Common myeloid progenitor, CD34-positive (primary cell): ENCODE measurements at regions not wholly inside any gene's neighbourhood (a gene's known extent, or its start where the extent isn't known, plus 50 kb on each side); places are given as distances from the start of the nearest gene placed in this dataset.

Source experiments
- CTCF ChIA-PET: fragments of 350-600 bp; sonication (Branson Sonifier 250); formaldehyde crosslinking; loops from one replicate; lab custom pipeline; 2021; ENCODE audit warnings: antibody characterized with exemption; lab: Charles Lee
- POLR2A ChIA-PET: fragments of 350-600 bp; sonication (Branson Sonifier 250); formaldehyde crosslinking; loops from one replicate; lab custom pipeline; 2021; ENCODE audit warnings: antibody characterized with exemption; lab: Charles Lee
- DNase-seq, 3 donors: peaks; one replicate each; pipeline versions ENCODE4 v3.0.0 to v3.0.0-alpha.2; 2013
- H3K27ac ChIP-seq, 2 experiments: 1 replicate in 1 of 2; 2 replicates in 1 of 2; pipeline ENCODE4 v1.7.0; 2013; ENCODE audit warnings: inconsistent platforms in 2 of 2, low read length in 2 of 2, mild to moderate bottlenecking in 2 of 2, low read depth in 1 of 2, moderate library complexity in 1 of 2; ENCODE audit not compliant: severe bottlenecking in 2 of 2, insufficient read depth in 1 of 2, poor library complexity in 1 of 2
- H3K27me3 ChIP-seq, 5 experiments: replicated peaks in 2 of 5; 1 replicate in 3 of 5; 2 replicates in 2 of 5; pipeline versions ENCODE4 v1.6.1 to v1.7.0; 2013; ENCODE audit warnings: low read length in 4 of 5, mild to moderate bottlenecking in 2 of 5, moderate library complexity in 2 of 5, inconsistent platforms in 1 of 5; ENCODE audit not compliant: insufficient read depth in 5 of 5, control insufficient read depth in 4 of 5
- H3K36me3 ChIP-seq, 4 experiments: 1 replicate in 2 of 4; 2 replicates in 2 of 4; pipeline versions ENCODE4 v1.6.1 to v1.7.0; 2013; ENCODE audit warnings: low read length in 3 of 4, control low read depth in 1 of 4, mild to moderate bottlenecking in 1 of 4; ENCODE audit not compliant: control insufficient read depth in 4 of 4, insufficient read depth in 4 of 4
- H3K4me1 ChIP-seq, 4 experiments: 1 replicate in 3 of 4; 2 replicates in 1 of 4; pipeline versions ENCODE4 v1.6.1 to v1.7.1; 2013; ENCODE audit warnings: low read length in 3 of 4, mild to moderate bottlenecking in 3 of 4, control low read depth in 1 of 4, inconsistent platforms in 1 of 4, moderate library complexity in 1 of 4; ENCODE audit not compliant: control insufficient read depth in 4 of 4, insufficient read depth in 4 of 4; ENCODE audit errors: control extremely low read depth in 1 of 4
- H3K4me3 ChIP-seq, 7 experiments: 1 replicate in 4 of 7; 2 replicates in 3 of 7; pipeline versions ENCODE4 v1.5.1 to v1.7.0; 2013; ENCODE audit warnings: mild to moderate bottlenecking in 7 of 7, low read length in 6 of 7, moderate library complexity in 6 of 7, inconsistent platforms in 2 of 7, low read depth in 2 of 7, control low read depth in 1 of 7; ENCODE audit not compliant: insufficient read depth in 4 of 7, control insufficient read depth in 1 of 7; ENCODE audit errors: extremely low read depth in 1 of 7
- H3K9me3 ChIP-seq, 5 experiments: 1 replicate in 4 of 5; 2 replicates in 1 of 5; pipeline versions ENCODE4 v1.6.1 to v1.7.1; 2013; ENCODE audit warnings: low read length in 4 of 5, mild to moderate bottlenecking in 2 of 5, inconsistent platforms in 1 of 5, low read depth in 1 of 5, moderate library complexity in 1 of 5; ENCODE audit not compliant: control insufficient read depth in 4 of 5, insufficient read depth in 2 of 5; ENCODE audit errors: control extremely low read depth in 1 of 5
- WGBS: methylation state at CpG from one replicate; pipeline ENCODE4 v1.1.5; 2013; ENCODE audit not compliant: insufficient coverage; 5-methylcytosine and 5-hydroxymethylcytosine counted together

DNA sequence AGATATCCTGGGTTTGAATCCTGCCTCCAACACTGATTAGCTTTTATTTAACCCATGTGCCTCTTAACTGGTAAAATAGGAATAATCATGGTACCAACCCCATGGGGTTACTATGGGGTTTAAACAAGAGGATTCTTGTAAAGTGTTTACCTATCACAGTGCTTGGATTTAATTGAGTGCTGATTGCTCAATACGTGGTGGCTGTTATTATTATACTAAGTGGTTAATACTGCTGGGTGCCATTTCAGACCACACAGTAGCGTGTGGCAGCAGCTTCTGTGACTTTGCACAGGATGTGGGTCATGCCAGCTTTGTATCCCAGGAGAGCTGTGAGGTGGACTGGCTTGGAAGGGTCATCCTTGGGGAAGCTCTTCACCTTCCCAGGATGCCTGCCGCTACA lies 177.2 kb downstream of the SEC23IP start:
- no peak overlapping the region for H3K4me3 ChIP-seq
- H3K27ac ChIP-seq = no peak overlapping the region
- H3K4me1 ChIP-seq = no peaks in the 10 kb centered on the region
- ChIA-PET CTCF (interaction anchor here (1.0 to 1.3 kb wide), 2 partner anchors 10 to 35 kb away, joined by 3 read pairs; no protein-coding TSS in a partner anchor), POLR2A (no interaction called here)
- DNase-seq = no peak
- 29% methylated on average over 3 of the region's 3 CpGs for WGBS
- H3K36me3 ChIP-seq = no peaks in the 10 kb centered on the region
- peaks cover 0 to 8% (median under 1%) of the 10 kb centered on the region in 5 experiments for H3K27me3 ChIP-seq
- H3K9me3 ChIP-seq = peaks cover 0 to 17% (median 0%) of the 10 kb centered on the region in 5 experiments

DNA sequence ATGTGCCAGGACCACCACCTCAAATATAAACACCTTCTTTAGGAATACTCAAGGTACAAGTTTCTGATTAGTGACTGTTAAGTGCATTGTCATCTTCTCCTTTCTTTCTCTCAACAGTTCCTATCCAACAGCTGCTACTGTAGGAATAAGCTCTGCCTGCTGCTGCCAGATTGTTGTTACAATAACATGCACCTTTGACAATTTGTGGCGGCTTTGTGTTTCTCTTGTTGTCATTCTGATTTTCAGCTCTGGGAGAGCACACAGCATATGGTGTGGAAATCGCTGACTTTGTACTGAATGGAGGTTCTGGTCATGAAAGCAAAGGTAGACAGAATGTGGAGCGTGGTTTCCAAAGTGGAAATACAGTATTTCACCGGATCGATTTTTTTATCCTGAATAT lies 182.8 kb downstream of the SEC23IP start:
- CTCF ChIA-PET = no interaction called here
- Histone ChIP-seq H3K4me3 (no peak overlapping the region), H3K27ac (no peak overlapping the region), H3K36me3 (no peaks in the 10 kb centered on the region), H3K4me1 (no peaks in the 10 kb centered on the region), H3K27me3 (peaks cover 0 to 36% (median 9%) of the 10 kb centered on the region in 5 experiments), H3K9me3 (peaks cover 0 to 10% (median 0%) of the 10 kb centered on the region in 5 experiments)
- no peak for DNase-seq
- WGBS = 93% methylated on average over 2 of the region's 5 CpGs
- POLR2A ChIA-PET = no interaction called here

GRCh38 chr10:120076996-120077706 lies 184.6 kb downstream of the SEC23IP start:
- Histone ChIP-seq H3K27me3 (peaks cover 0 to 33% (median 9%) of the 10 kb centered on the region in 5 experiments), H3K9me3 (peaks cover 0 to 6% (median 0%) of the 10 kb centered on the region in 5 experiments), H3K4me1 (no peaks in the 10 kb centered on the region), H3K36me3 (no peaks in the 10 kb centered on the region), H3K4me3 (no peak overlapping the region), H3K27ac (no peak overlapping the region)
- ChIA-PET CTCF (no interaction called here), POLR2A (no interaction called here)
- no peak for DNase-seq
- WGBS = 64% methylated on average over 10 of the region's 11 CpGs

GRCh38 chr10:120077707-120078492 lies 185.4 kb downstream of the SEC23IP start:
- DNase-seq = no peak
- peaks cover 0 to 29% (median 9%) of the 10 kb centered on the region in 5 experiments for H3K27me3 ChIP-seq

GRCh38 chr10:120085096-120085796 lies 192.7 kb downstream of the SEC23IP start:
- no peaks in the 10 kb centered on the region for H3K27me3 ChIP-seq
- DNase-seq = no peak
- no peaks in the 10 kb centered on the region for H3K36me3 ChIP-seq
- ChIA-PET POLR2A (no interaction called here), CTCF (no interaction called here)
- no peaks in the 10 kb centered on the region for H3K4me1 ChIP-seq
- H3K9me3 ChIP-seq = peaks cover 0 to 3% (median 0%) of the 10 kb centered on the region in 5 experiments
- no peak overlapping the region for H3K27ac ChIP-seq
- no peak overlapping the region for H3K4me3 ChIP-seq
- 79% methylated on average over 5 of the region's 5 CpGs for WGBS

More at GRCh38 chr10:120077707-120078492, 185.4 kb downstream of the SEC23IP start:
- no peaks in the 10 kb centered on the region for H3K36me3 ChIP-seq
- no peak overlapping the region for H3K4me3 ChIP-seq
- WGBS = 43% methylated on average over 9 of the region's 14 CpGs
- ChIA-PET POLR2A (no interaction called here), CTCF (no interaction called here)
- H3K27ac ChIP-seq = no peak overlapping the region
- H3K4me1 ChIP-seq = no peaks in the 10 kb centered on the region
- peaks cover 0 to 4% (median 0%) of the 10 kb centered on the region in 5 experiments for H3K9me3 ChIP-seq

- no peaks in the 10 kb centered on the region for H3K4me1 ChIP-seq
- CTCF ChIA-PET = no interaction called here
- POLR2A ChIA-PET = no interaction called here
- H3K4me3 ChIP-seq = no peak overlapping the region
- no peak for DNase-seq
- H3K9me3 ChIP-seq = peaks cover 0 to 3% (median 0%) of the 10 kb centered on the region in 5 experiments
- H3K36me3 ChIP-seq = no peaks in the 10 kb centered on the region
- no peak overlapping the region for H3K27ac ChIP-seq
- H3K27me3 ChIP-seq = no peaks in the 10 kb centered on the region
- no CpG with 5 or more reads among the region's 6 CpGs for WGBS
Observed at GRCh38 chr10:120086066-120086465, 193.5 kb downstream of the SEC23IP start.
